Right atrium auricular region (tissue), 2 donors: ENCODE measurements at regions not wholly inside any gene's neighbourhood (a gene's known extent, or its start where the extent isn't known, plus 50 kb on each side); places are given as distances from the start of the nearest gene placed in this dataset.

Experiments used
- DNase-seq: peaks from one replicate; pipeline ENCODE4 v3.0.0-alpha.2; 2019; ENCODE audit warnings: low spot score
- H3K27ac ChIP-seq, 2 donors: fragments of 200-600 bp; sonication (generic); 1 replicate in 1 of 2; 2 replicates in 1 of 2; pipeline ENCODE4 v1.5.1; 2016 to 2019
- H3K27me3 ChIP-seq, 2 donors: fragments of 200-600 bp; sonication (generic); one replicate each; pipeline versions ENCODE4 v1.5.1 to v1.6.0; 2017 to 2019
- H3K36me3 ChIP-seq: fragments of 200-600 bp; sonication (generic); one replicate; pipeline ENCODE4 v1.5.1; 2016
- H3K4me1 ChIP-seq, 2 donors: fragments of 200-600 bp; sonication (generic); one replicate each; pipeline versions ENCODE4 v1.5.1 to v1.6.0; 2017 to 2019
- H3K4me3 ChIP-seq, 2 donors: fragments of 200-600 bp; sonication (generic); 1 replicate in 1 of 2; 2 replicates in 1 of 2; pipeline ENCODE4 v1.5.1; 2017 to 2019; ENCODE audit warnings: mild to moderate bottlenecking in 1 of 2, moderate library complexity in 1 of 2
- H3K9me3 ChIP-seq, 2 donors: fragments of 200-600 bp; sonication (generic); one replicate each; pipeline ENCODE4 v1.5.1; 2019
- TF ChIP-seq, protein P1 (sequence below), 2 donors: fragments of 200-600 bp; sonication (generic); IDR thresholded peaks; one replicate each; pipeline ENCODE4 v1.5.1; 2019; ENCODE audit warnings: antibody characterized with exemption in 2 of 2

- Histone ChIP-seq H3K36me3 (no peaks in the 10 kb centered on the region), H3K4me3 (no peak overlapping the region), H3K27me3 (no peaks in the 10 kb centered on the region), H3K27ac (no peak overlapping the region), H3K9me3 (peaks cover 0 to 17% of the 10 kb centered on the region in 2 donors), H3K4me1 (no peaks in the 10 kb centered on the region)
- TF ChIP-seq, protein P1, sequence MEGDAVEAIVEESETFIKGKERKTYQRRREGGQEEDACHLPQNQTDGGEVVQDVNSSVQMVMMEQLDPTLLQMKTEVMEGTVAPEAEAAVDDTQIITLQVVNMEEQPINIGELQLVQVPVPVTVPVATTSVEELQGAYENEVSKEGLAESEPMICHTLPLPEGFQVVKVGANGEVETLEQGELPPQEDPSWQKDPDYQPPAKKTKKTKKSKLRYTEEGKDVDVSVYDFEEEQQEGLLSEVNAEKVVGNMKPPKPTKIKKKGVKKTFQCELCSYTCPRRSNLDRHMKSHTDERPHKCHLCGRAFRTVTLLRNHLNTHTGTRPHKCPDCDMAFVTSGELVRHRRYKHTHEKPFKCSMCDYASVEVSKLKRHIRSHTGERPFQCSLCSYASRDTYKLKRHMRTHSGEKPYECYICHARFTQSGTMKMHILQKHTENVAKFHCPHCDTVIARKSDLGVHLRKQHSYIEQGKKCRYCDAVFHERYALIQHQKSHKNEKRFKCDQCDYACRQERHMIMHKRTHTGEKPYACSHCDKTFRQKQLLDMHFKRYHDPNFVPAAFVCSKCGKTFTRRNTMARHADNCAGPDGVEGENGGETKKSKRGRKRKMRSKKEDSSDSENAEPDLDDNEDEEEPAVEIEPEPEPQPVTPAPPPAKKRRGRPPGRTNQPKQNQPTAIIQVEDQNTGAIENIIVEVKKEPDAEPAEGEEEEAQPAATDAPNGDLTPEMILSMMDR (IDR thresholded peaks at IDR 0.05) = no peak
- no peak for DNase-seq
Observed at GRCh38 chr15:70410371-70410985, 312.8 kb upstream of the TLE3 start.

DNA sequence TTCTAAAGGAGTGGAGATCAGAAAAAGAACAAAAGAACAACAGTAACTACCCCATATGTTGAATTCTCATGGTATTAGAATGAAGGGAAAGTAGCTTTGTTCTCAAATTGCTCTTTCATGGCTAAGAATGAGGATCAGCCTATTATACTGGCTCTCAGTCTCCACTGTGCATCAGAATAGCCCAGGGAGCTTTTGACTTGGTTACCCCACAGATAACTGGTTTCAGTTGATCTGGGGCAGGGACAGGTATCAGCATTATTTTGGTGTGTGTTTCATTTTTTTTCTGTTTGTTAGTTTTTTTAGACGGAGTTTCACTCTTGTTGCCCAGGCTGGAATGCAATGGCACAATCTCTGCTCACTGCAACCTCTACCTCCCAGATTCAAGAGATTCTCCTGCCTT lies 311.7 kb upstream of the TLE3 start:
- Histone ChIP-seq H3K36me3 (no peaks in the 10 kb centered on the region), H3K27ac (no peak overlapping the region), H3K4me3 (no peak overlapping the region), H3K9me3 (peaks cover 0 to 19% of the 10 kb centered on the region in 2 donors), H3K4me1 (no peaks in the 10 kb centered on the region), H3K27me3 (no peaks in the 10 kb centered on the region)
- no peak for DNase-seq
- TF ChIP-seq, protein P1 (IDR thresholded peaks at IDR 0.05) = no peak

GRCh38 chr15:70407955-70408354 lies 310.2 kb upstream of the TLE3 start:
- DNase-seq = no peak
- Histone ChIP-seq H3K4me3 (no peak overlapping the region), H3K27ac (no peak overlapping the region), H3K4me1 (no peaks in the 10 kb centered on the region), H3K9me3 (peaks cover 0 to 19% of the 10 kb centered on the region in 2 donors), H3K36me3 (no peaks in the 10 kb centered on the region), H3K27me3 (no peaks in the 10 kb centered on the region)
- TF ChIP-seq, protein P1 (IDR thresholded peaks at IDR 0.05) = no peak

DNA sequence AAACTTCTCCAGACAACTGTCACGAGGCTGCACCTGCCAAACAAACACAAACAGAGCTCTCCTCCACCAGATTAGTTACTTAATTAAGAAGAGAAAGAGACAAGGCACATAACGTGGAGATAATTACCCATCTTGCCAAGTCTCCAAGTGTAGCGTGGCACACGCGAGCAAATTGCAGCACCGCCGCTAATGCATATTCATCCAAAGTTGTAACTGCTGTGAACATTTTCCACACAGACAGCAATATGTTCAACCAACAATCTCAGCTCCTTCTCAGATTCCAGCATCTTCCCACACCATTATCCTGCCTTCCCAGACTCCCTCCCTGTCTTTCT lies 309.6 kb upstream of the TLE3 start:
- Histone ChIP-seq H3K36me3 (no peaks in the 10 kb centered on the region), H3K4me1 (no peaks in the 10 kb centered on the region), H3K9me3 (peaks cover 0 to 19% of the 10 kb centered on the region in 2 donors), H3K27ac (no peak overlapping the region), H3K4me3 (no peak overlapping the region), H3K27me3 (no peaks in the 10 kb centered on the region)
- TF ChIP-seq, protein P1 (IDR thresholded peaks at IDR 0.05) = no peak
- no peak for DNase-seq

GRCh38 chr15:70406617-70407335 lies 309.1 kb upstream of the TLE3 start:
- TF ChIP-seq, protein P1 (IDR thresholded peaks at IDR 0.05) = no peak
- peaks cover 0 to 19% of the 10 kb centered on the region in 2 donors for H3K9me3 ChIP-seq

More at GRCh38 chr15:70406617-70407335, 309.1 kb upstream of the TLE3 start:
- Histone ChIP-seq H3K4me1 (no peaks in the 10 kb centered on the region), H3K36me3 (no peaks in the 10 kb centered on the region), H3K27ac (no peak overlapping the region), H3K4me3 (no peak overlapping the region), H3K27me3 (no peaks in the 10 kb centered on the region)
- no peak for DNase-seq
